Astrocyte of the spinal cord (primary cell): ENCODE measurements at regions not wholly inside any gene's neighbourhood (a gene's known extent, or its start where the extent isn't known, plus 50 kb on each side); places are given as distances from the start of the nearest gene placed in this dataset.
A peak's percentile ranks its signal among the peaks of the same experiment; 100 is the strongest.

ENCODE experiments used
- DNase-seq: peaks from one replicate; pipeline ENCODE4 v3.0.0; 2011; ENCODE audit warnings: low read depth, low spot score
- H3K4me3 ChIP-seq: 2 replicates; pipeline ENCODE4 v1.5.1; 2011; ENCODE audit warnings: low read depth, mild to moderate bottlenecking, low read length, moderate library complexity
- CTCF ChIP-seq: IDR thresholded peaks from 2 replicates; pipeline ENCODE4 v1.5.1; 2012; ENCODE audit warnings: low read depth, mild to moderate bottlenecking, low read length, inconsistent platforms
- in situ Hi-C: cut with HindIII; loops from 2 replicates; pipeline ENCODE4 v1.10.0; 2017; ENCODE audit warnings: low sequenced_read_pairs

- DNase-seq, result no peak
- in situ Hi-C loops, result no loop called here
- TF ChIP-seq CTCF, result no peak
- H3K4me3 ChIP-seq, result no peak overlapping the region
Measured at GRCh38 chr17:59508999-59509625, 56.3 kb upstream of the DHX40 start.

- no peak for TF ChIP-seq CTCF
- no peak overlapping the region for H3K4me3 ChIP-seq
- no peak for DNase-seq
- in situ Hi-C loops, result no loop called here
Measured at GRCh38 chr17:59510611-59511010, 54.8 kb upstream of the DHX40 start.

- in situ Hi-C loops, result no loop called here
- no peak overlapping the region for H3K4me3 ChIP-seq
- TF ChIP-seq CTCF, result no peak
- DNase-seq, result no peak
Measured at GRCh38 chr17:59511726-59512125, 53.7 kb upstream of the DHX40 start.

GRCh38 chr17:59512844-59513385, 52.5 kb upstream of the DHX40 start:
- TF ChIP-seq CTCF, result no peak
- in situ Hi-C loops, result no loop called here
- no peak overlapping the region for H3K4me3 ChIP-seq
- no peak for DNase-seq

DNA sequence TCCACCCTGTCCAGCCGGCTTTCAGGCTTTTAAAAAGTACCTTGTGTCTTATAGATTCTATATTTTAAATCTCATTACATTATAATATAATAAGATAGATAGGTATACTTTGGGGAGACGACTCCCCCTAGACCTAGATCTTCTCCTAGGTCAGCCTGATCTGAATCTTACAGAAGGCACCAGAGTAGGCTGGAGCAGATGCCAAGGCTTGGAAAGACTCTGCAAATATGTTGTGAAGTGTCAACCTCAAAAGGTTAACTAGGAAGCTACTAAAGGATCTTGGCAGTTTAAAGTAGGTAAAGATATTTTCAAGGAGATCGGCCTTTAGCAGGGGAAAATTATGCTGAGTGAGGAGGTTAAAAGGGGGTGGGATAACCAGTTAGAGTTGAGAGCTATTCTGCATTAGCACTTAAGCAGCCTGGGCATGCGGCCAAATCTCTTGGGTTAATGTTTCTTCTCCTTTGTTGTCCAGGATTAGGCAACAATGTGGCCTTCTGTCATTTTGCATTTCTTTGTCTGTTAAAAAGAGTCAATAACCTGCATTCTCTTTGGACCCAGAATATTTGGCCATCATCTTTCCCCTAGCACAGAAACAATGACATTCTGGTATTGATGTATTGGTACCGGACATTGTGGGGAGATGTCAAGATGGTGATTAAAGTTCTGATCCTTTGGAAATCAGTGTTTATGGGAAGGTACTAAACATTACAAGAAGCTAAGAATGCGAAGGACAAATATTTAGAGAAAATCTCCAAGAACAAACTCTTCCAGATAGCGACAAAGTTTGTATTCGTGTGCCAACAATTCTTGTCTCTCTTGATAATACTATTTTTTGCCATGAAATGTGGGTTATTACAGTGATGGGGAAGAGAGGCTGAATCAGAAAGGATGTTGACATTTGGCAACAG, 51.2 kb upstream of the DHX40 start:
- in situ Hi-C loops, result no loop called here
- peak; percentile 64 for DNase-seq
- no peak for TF ChIP-seq CTCF
- H3K4me3 ChIP-seq, result no peak overlapping the region
